Right lobe of liver (tissue), 6 donors: ENCODE measurements at regions not wholly inside any gene's neighbourhood (a gene's known extent, or its start where the extent isn't known, plus 50 kb on each side); places are given as distances from the start of the nearest gene placed in this dataset.

Experiments used
- ATAC-seq, 4 donors: fragments of 200-7000 bp; cut with Tn5 transposase; one replicate each; pipeline ENCODE4 v1.9.1; 2020; ENCODE audit warnings: mild to moderate bottlenecking in 4 of 4, moderate library complexity in 4 of 4
- DNase-seq, 3 donors: peaks; one replicate each; pipeline ENCODE4 v3.0.0-alpha.2; 2020
- H3K27ac ChIP-seq, 3 donors: fragments of 200-600 bp; one replicate each; pipeline ENCODE4 v1.8.0; 2022
- H3K27me3 ChIP-seq, 2 donors: fragments of 200-600 bp; one replicate each; pipeline ENCODE4 v1.8.0; 2022
- H3K36me3 ChIP-seq, 4 donors: fragments of 200-600 bp; sonication (generic) in 1 of 4; one replicate each; pipeline versions ENCODE4 v1.5.1 to v1.8.0; 2017 to 2022; ENCODE audit warnings: control low read depth in 1 of 4
- H3K4me1 ChIP-seq, 4 donors: fragments of 200-600 bp; sonication (generic) in 1 of 4; one replicate each; pipeline versions ENCODE4 v1.5.1 to v1.8.0; 2017 to 2022; ENCODE audit warnings: control low read depth in 1 of 4
- H3K4me3 ChIP-seq, 3 donors: fragments of 200-600 bp; one replicate each; pipeline ENCODE4 v1.8.0; 2022
- H3K9me3 ChIP-seq, 4 donors: fragments of 200-600 bp; sonication (generic) in 1 of 4; one replicate each; pipeline versions ENCODE4 v1.5.1 to v1.8.0; 2017 to 2022; ENCODE audit warnings: control low read depth in 1 of 4
- POLR2A ChIP-seq: fragments of 450-650 bp; IDR thresholded peaks from one replicate; pipeline ENCODE4 v1.6.1; 2017; ENCODE audit warnings: antibody characterized with exemption, mild to moderate bottlenecking
- WGBS: methylation state at CpG from one replicate; pipeline ENCODE4 v1.1.6; 2018; ENCODE audit warnings: low coverage, low lambda C conversion rate; ENCODE audit not compliant: insufficient coverage; ENCODE audit errors: missing lambda C conversion rate; 5-methylcytosine and 5-hydroxymethylcytosine counted together
- intact Hi-C, 2 donors: fragments of 100-400 bp; cut with DNase I; formaldehyde crosslinking; loops; one replicate each; pipeline versions ENCODE4 v1.11.2 to v1.14.1; 2022
- TF ChIP-seq, protein P1 (sequence below), 4 donors: fragments of 200-600 bp in 3 of 4; fragments of 450-650 bp in 1 of 4; IDR thresholded peaks; one replicate each; pipeline versions ENCODE4 v1.5.1 to v1.8.0; 2016 to 2022; ENCODE audit warnings: antibody characterized with exemption in 4 of 4, mild to moderate bottlenecking in 2 of 4
- donor health status: DM: no; HTN: yes; CAD: no.
- donor health status: DM: no; HTN: no; CAD: no.
- donor health status: DM: no; HTN: no; CAD: no.
- donor health status: DM: no; HTN: yes; CAD: no.
- donor health status: DM: no; HTN: yes; CAD: no.

DNA sequence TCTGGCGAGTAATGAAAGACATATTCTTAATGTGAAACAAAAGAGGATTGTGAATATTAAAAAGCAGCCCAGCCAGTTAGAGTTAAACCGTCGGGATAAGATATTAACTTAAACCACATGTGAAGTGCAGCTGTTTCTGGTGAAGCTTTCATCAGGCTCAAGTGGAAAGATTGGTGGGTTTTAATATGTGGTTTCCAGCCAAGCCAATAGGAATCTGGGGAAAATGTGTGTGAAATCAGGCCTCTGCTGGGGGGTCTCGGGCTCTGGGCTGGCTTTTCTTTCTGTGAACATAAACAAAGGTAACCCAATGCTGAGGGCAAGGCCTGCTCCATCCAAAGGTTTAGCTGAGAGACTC lies 279.6 kb downstream of the SLC4A3 start:
- DNase-seq, result no peak
- no peak overlapping the region for H3K4me3 ChIP-seq
- no peaks in the 10 kb centered on the region for H3K36me3 ChIP-seq
- WGBS, result 67% methylated on average over 3 of the region's 4 CpGs
- TF ChIP-seq, protein P1, sequence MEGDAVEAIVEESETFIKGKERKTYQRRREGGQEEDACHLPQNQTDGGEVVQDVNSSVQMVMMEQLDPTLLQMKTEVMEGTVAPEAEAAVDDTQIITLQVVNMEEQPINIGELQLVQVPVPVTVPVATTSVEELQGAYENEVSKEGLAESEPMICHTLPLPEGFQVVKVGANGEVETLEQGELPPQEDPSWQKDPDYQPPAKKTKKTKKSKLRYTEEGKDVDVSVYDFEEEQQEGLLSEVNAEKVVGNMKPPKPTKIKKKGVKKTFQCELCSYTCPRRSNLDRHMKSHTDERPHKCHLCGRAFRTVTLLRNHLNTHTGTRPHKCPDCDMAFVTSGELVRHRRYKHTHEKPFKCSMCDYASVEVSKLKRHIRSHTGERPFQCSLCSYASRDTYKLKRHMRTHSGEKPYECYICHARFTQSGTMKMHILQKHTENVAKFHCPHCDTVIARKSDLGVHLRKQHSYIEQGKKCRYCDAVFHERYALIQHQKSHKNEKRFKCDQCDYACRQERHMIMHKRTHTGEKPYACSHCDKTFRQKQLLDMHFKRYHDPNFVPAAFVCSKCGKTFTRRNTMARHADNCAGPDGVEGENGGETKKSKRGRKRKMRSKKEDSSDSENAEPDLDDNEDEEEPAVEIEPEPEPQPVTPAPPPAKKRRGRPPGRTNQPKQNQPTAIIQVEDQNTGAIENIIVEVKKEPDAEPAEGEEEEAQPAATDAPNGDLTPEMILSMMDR (IDR thresholded peaks at IDR 0.05), result no peak
- no peak for TF ChIP-seq POLR2A
- ATAC-seq, result no peak
- H3K4me1 ChIP-seq, result no peaks in the 10 kb centered on the region
- no peak overlapping the region for H3K27ac ChIP-seq
- intact Hi-C loops, result no loop called here
- no peaks in the 10 kb centered on the region for H3K9me3 ChIP-seq
- H3K27me3 ChIP-seq, result no peaks in the 10 kb centered on the region

DNA sequence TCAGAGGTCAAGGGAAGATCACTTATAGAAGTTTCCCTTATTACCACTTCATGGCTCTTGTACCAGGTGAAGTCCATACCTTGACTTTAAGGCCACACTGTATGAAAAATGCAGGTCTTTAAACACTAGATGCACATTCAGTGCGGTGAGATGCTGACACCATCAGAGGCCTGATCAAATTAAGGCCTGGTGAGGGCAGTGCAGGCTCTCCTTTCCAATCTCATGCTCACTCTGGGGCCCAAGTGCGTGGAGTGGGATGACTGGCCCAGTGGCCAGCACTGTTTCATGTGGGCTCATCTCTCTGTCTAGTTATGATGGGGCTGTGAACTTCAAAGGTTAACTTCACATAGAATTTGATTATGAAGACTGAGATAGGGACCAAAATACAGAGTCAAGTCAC lies 281.1 kb downstream of the SLC4A3 start:
- Histone ChIP-seq H3K9me3 (no peaks in the 10 kb centered on the region), H3K27me3 (no peaks in the 10 kb centered on the region), H3K36me3 (no peaks in the 10 kb centered on the region), H3K4me3 (no peak overlapping the region), H3K4me1 (no peaks in the 10 kb centered on the region), H3K27ac (no peak overlapping the region)
- WGBS, result 55% methylated on average over 2 of the region's 2 CpGs
- no peak for TF ChIP-seq POLR2A
- TF ChIP-seq, protein P1 (IDR thresholded peaks at IDR 0.05), result no peak
- no peak for ATAC-seq
- no peak for DNase-seq
- intact Hi-C loops, result no loop called here

DNA sequence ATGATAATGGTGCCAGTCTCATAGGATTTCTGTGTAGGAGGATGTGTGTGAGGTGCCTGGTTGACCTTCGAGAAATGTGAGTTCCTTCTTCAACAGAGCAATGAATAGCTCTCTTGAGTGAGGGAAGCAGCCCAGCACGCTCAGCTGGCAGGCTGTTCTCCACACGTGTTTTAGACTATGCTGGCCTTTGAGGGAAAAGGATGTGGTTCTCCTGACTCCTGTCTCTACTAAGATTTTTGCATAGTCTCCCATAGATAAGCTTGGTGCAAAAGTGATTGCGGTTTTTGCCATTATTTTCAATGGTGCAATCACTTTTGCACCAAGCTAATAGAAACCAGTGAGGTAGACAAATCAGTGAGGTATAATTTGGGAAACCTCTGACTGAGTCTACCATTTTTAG lies 284.1 kb downstream of the SLC4A3 start:
- TF ChIP-seq, protein P1 (IDR thresholded peaks at IDR 0.05), result no peak
- no peak for TF ChIP-seq POLR2A
- Histone ChIP-seq H3K4me1 (no peaks in the 10 kb centered on the region), H3K36me3 (no peaks in the 10 kb centered on the region), H3K27ac (no peak overlapping the region), H3K27me3 (no peaks in the 10 kb centered on the region), H3K9me3 (no peaks in the 10 kb centered on the region), H3K4me3 (no peak overlapping the region)
- intact Hi-C loops, result no loop called here
- DNase-seq, result no peak
- no peak for ATAC-seq
- WGBS, result 44% methylated on average over 4 of the region's 4 CpGs

DNA sequence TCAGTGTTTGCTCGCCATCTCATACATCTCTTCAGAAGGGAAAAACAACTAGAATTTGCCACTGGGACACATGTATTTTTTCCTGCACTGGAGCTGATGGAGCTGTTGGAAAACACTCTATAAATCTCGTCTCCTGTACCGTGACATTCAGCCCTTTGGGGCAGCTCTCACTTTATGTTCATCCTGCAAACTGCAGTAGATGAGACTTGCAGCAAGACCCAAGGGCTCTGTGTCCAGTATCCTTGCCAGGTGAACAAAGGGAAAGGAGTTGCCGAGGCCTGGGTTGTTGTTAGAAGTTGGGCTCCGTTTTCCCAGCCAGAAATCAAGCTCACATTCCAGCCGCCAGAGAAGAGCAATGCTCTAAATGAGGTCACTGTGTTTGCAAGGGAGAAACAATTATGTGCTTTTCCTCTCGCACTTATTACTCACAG lies 285.1 kb downstream of the SLC4A3 start:
- intact Hi-C loops, result no loop called here
- Histone ChIP-seq H3K9me3 (no peaks in the 10 kb centered on the region), H3K27ac (no peak overlapping the region), H3K4me3 (no peak overlapping the region), H3K4me1 (no peaks in the 10 kb centered on the region), H3K36me3 (no peaks in the 10 kb centered on the region), H3K27me3 (no peaks in the 10 kb centered on the region)
- ATAC-seq (no peak), DNase-seq (no peak)
- TF ChIP-seq POLR2A, result no peak
- TF ChIP-seq, protein P1 (IDR thresholded peaks at IDR 0.05), result no peak
- WGBS, result 45% methylated on average over 6 of the region's 7 CpGs

DNA sequence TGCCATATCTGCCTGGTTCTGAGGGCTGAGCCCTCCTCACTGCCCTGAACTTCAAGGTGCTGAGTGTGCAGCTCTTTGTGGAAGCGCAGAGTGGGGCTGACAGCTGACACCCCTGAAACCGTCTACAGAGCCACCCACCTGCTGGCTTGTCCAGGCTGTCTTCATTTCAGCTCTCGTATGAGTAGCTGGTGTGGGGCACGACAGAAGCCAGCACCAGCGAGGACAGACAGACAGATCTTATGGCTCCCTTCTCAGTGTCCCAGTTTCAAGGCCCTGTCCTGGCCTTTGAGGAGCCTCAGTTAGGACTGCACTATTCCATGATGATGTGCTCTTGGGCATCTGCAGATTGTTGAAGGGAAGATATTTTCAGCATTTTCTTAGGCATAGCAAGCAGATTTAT lies 287.1 kb downstream of the SLC4A3 start:
- Histone ChIP-seq H3K27me3 (no peaks in the 10 kb centered on the region), H3K4me1 (no peaks in the 10 kb centered on the region), H3K36me3 (no peaks in the 10 kb centered on the region), H3K27ac (no peak overlapping the region), H3K9me3 (no peaks in the 10 kb centered on the region), H3K4me3 (no peak overlapping the region)
- intact Hi-C loops, result no loop called here
- no peak for ATAC-seq
- WGBS, result no CpG with 5 or more reads among the region's 5 CpGs
- TF ChIP-seq, protein P1 (IDR thresholded peaks at IDR 0.05), result no peak
- no peak for TF ChIP-seq POLR2A
- no peak for DNase-seq
